KMS-11 (cell line): ENCODE measurements at regions not wholly inside any gene's neighbourhood (a gene's known extent, or its start where the extent isn't known, plus 50 kb on each side); places are given as distances from the start of the nearest gene placed in this dataset.

Experiments
- H2AFZ ChIP-seq: fragments of 200-600 bp; sonication (generic); 2 replicates; pipeline ENCODE4 v1.6.1; 2016; ENCODE audit warnings: antibody characterized with exemption, mixed run types, low read depth
- H3K27ac ChIP-seq: fragments of 200-600 bp; sonication (generic); 2 replicates; pipeline ENCODE4 v1.6.1; 2016; ENCODE audit warnings: mild to moderate bottlenecking, mixed run types
- H3K27me3 ChIP-seq: fragments of 200-600 bp; sonication (generic); 2 replicates; pipeline ENCODE4 v1.6.1; 2017; ENCODE audit warnings: mild to moderate bottlenecking, low read depth, mixed run types, moderate library complexity; ENCODE audit not compliant: insufficient read depth
- H3K36me3 ChIP-seq: fragments of 200-600 bp; sonication (generic); 2 replicates; pipeline ENCODE4 v1.6.1; 2017; ENCODE audit warnings: mild to moderate bottlenecking, mixed run types; ENCODE audit not compliant: insufficient read depth
- H3K4me1 ChIP-seq: fragments of 200-600 bp; sonication (generic); 2 replicates; pipeline ENCODE4 v1.6.1; 2016; ENCODE audit warnings: mild to moderate bottlenecking, low read depth, mixed run types; ENCODE audit not compliant: poor library complexity, severe bottlenecking
- H3K4me2 ChIP-seq: fragments of 200-600 bp; sonication (generic); 2 replicates; pipeline ENCODE4 v1.7.0; 2016; ENCODE audit warnings: mild to moderate bottlenecking, mixed run types
- H3K4me3 ChIP-seq: fragments of 200-600 bp; sonication (generic); IDR thresholded peaks from 2 replicates; pipeline ENCODE4 v1.6.1; 2017; ENCODE audit warnings: low read depth, low read length, mixed read lengths; ENCODE audit not compliant: insufficient read depth
- H3K79me2 ChIP-seq: fragments of 200-600 bp; sonication (generic); 2 replicates; pipeline ENCODE4 v1.6.1; 2016; ENCODE audit warnings: low read depth, mixed run types; ENCODE audit not compliant: insufficient read depth
- H3K9ac ChIP-seq: fragments of 200-600 bp; sonication (generic); 2 replicates; pipeline ENCODE4 v1.6.1; 2016; ENCODE audit warnings: mild to moderate bottlenecking, mixed run types
- H4K20me1 ChIP-seq: fragments of 200-600 bp; sonication (generic); 2 replicates; pipeline ENCODE4 v1.6.1; 2016; ENCODE audit warnings: mild to moderate bottlenecking, mixed run types; ENCODE audit not compliant: insufficient read depth
- TF ChIP-seq, protein P1 (sequence below): fragments of 200-600 bp; sonication (generic); conservative IDR thresholded peaks from 2 replicates; pipeline ENCODE4 v1.6.1; 2017; ENCODE audit warnings: low read depth, mild to moderate bottlenecking, antibody characterized with exemption, low read length, moderate library complexity, mixed read lengths

GRCh38 chr6:112428477-112428876 lies 81.3 kb downstream of the RFPL4B start:
- Histone ChIP-seq H2AFZ (no peak overlapping the region), H3K27me3 (no peaks in the 10 kb centered on the region), H3K36me3 (no peaks in the 10 kb centered on the region), H3K4me2 (no peak overlapping the region), H4K20me1 (no peaks in the 10 kb centered on the region), H3K4me3 (no peak overlapping the region), H3K9ac (no peak overlapping the region), H3K79me2 (no peaks in the 10 kb centered on the region), H3K27ac (no peak overlapping the region), H3K4me1 (no peaks in the 10 kb centered on the region)
- TF ChIP-seq, protein P1, sequence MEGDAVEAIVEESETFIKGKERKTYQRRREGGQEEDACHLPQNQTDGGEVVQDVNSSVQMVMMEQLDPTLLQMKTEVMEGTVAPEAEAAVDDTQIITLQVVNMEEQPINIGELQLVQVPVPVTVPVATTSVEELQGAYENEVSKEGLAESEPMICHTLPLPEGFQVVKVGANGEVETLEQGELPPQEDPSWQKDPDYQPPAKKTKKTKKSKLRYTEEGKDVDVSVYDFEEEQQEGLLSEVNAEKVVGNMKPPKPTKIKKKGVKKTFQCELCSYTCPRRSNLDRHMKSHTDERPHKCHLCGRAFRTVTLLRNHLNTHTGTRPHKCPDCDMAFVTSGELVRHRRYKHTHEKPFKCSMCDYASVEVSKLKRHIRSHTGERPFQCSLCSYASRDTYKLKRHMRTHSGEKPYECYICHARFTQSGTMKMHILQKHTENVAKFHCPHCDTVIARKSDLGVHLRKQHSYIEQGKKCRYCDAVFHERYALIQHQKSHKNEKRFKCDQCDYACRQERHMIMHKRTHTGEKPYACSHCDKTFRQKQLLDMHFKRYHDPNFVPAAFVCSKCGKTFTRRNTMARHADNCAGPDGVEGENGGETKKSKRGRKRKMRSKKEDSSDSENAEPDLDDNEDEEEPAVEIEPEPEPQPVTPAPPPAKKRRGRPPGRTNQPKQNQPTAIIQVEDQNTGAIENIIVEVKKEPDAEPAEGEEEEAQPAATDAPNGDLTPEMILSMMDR = no peak

DNA sequence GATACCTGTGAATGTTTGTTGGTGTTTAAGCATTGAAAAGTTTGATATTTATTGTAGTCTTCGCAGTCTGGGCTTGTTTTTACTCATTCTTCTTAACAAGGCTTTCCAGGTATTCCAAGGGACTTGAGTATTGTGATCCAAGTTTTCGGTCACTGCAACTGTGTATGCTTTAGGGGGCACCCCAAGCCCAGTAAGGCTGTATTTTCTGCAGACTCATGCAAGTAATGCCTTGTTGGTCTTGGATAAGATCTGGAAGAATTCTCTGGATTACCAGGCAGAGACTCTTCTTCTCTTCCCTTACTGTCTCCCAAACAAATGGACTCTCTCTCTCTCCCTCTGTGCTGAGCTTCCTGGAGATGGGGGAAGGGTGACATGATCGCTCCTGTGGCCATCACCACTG lies 82.1 kb downstream of the RFPL4B start:
- Histone ChIP-seq H3K36me3 (no peaks in the 10 kb centered on the region), H2AFZ (no peak overlapping the region), H4K20me1 (no peaks in the 10 kb centered on the region), H3K27ac (no peak overlapping the region), H3K27me3 (no peaks in the 10 kb centered on the region), H3K4me3 (no peak overlapping the region), H3K9ac (no peak overlapping the region), H3K4me1 (no peaks in the 10 kb centered on the region), H3K79me2 (no peaks in the 10 kb centered on the region), H3K4me2 (no peak overlapping the region)
- TF ChIP-seq, protein P1 = no peak

- TF ChIP-seq, protein P1 = no peak
- no peaks in the 10 kb centered on the region for H3K36me3 ChIP-seq
- H3K79me2 ChIP-seq = no peaks in the 10 kb centered on the region
- no peaks in the 10 kb centered on the region for H3K4me1 ChIP-seq
- no peaks in the 10 kb centered on the region for H3K27me3 ChIP-seq
- H3K27ac ChIP-seq = no peak overlapping the region
- no peak overlapping the region for H3K4me2 ChIP-seq
- H3K4me3 ChIP-seq = no peak overlapping the region
- H4K20me1 ChIP-seq = no peaks in the 10 kb centered on the region
- H2AFZ ChIP-seq = no peak overlapping the region
- H3K9ac ChIP-seq = no peak overlapping the region
Observed at GRCh38 chr6:112431803-112432202, 84.7 kb downstream of the RFPL4B start.

- TF ChIP-seq, protein P1 = no peak
- H2AFZ ChIP-seq = no peak overlapping the region
Observed at GRCh38 chr6:112432853-112433252, 85.7 kb downstream of the RFPL4B start.

More at GRCh38 chr6:112432853-112433252, 85.7 kb downstream of the RFPL4B start:
- Histone ChIP-seq H3K27me3 (no peaks in the 10 kb centered on the region), H3K79me2 (no peaks in the 10 kb centered on the region), H4K20me1 (no peaks in the 10 kb centered on the region), H3K4me2 (no peak overlapping the region), H3K4me3 (no peak overlapping the region), H3K27ac (no peak overlapping the region), H3K9ac (no peak overlapping the region), H3K36me3 (no peaks in the 10 kb centered on the region), H3K4me1 (no peaks in the 10 kb centered on the region)
